ENCODE measurements at regions not wholly inside any gene's neighbourhood (a gene's known extent, or its start where the extent isn't known, plus 50 kb on each side); places are given as distances from the start of the nearest gene placed in this dataset.

- BruUV-seq (replicated peaks): no TSS peak
- no peak overlapping the region for H3K4me2 ChIP-seq
- POLR2A ChIA-PET (ENCODE audit: unreplicated experiment): no interaction called here
These were observed 633.9 kb upstream of the POT1 start for GRCh38 chr7:125563557-125563956.

GRCh38 chr7:125561006-125561405 is 631.4 kb upstream of the POT1 start:
- no peaks in the 10 kb centered on the region for H3K79me2 ChIP-seq (ENCODE audit: low read depth)
- ChIA-PET CTCF (no interaction called here), POLR2A (ENCODE audit: unreplicated experiment) (no interaction called here)
- H3K4me2 ChIP-seq: peak overlapping the region; percentile 44; the same call in 1 of the 2 replicates
- no peaks in the 10 kb centered on the region for H3F3A ChIP-seq (ENCODE audit: insufficient read depth, low read depth)
- H2AFZ ChIP-seq: peak overlapping the region; percentile 71
- no peaks in the 10 kb centered on the region for H4K20me1 ChIP-seq (ENCODE audit: insufficient read depth)
- TF ChIP-seq, protein P1, sequence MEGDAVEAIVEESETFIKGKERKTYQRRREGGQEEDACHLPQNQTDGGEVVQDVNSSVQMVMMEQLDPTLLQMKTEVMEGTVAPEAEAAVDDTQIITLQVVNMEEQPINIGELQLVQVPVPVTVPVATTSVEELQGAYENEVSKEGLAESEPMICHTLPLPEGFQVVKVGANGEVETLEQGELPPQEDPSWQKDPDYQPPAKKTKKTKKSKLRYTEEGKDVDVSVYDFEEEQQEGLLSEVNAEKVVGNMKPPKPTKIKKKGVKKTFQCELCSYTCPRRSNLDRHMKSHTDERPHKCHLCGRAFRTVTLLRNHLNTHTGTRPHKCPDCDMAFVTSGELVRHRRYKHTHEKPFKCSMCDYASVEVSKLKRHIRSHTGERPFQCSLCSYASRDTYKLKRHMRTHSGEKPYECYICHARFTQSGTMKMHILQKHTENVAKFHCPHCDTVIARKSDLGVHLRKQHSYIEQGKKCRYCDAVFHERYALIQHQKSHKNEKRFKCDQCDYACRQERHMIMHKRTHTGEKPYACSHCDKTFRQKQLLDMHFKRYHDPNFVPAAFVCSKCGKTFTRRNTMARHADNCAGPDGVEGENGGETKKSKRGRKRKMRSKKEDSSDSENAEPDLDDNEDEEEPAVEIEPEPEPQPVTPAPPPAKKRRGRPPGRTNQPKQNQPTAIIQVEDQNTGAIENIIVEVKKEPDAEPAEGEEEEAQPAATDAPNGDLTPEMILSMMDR (conservative IDR thresholded peaks at IDR 0.05): no peak
- TF ChIP-seq EZH2 (IDR thresholded peaks at IDR 0.05; ENCODE audit: low read depth): no peak
- no peaks in the 10 kb centered on the region for H3K9me3 ChIP-seq (ENCODE audit: insufficient read depth, low read depth)
- intact Hi-C loops (cut with micrococcal nuclease; ENCODE audit: unreplicated experiment): no loop called here
- no peaks in the 10 kb centered on the region for H3K9me2 ChIP-seq (ENCODE audit: insufficient read depth)
- no TSS peak for BruUV-seq (replicated peaks)
- no peaks in the 10 kb centered on the region for H3K4me1 ChIP-seq (replicated peaks; ENCODE audit: insufficient read depth)
- DNase-seq: no peak
- no peaks in the 10 kb centered on the region for H3K27me3 ChIP-seq (ENCODE audit: insufficient read depth, low read depth)
- no peak overlapping the region for H3K4me3 ChIP-seq
- H3K36me3 ChIP-seq (ENCODE audit: low read depth): no peaks in the 10 kb centered on the region
- no peak overlapping the region for H3K27ac ChIP-seq

More at GRCh38 chr7:125563557-125563956, 633.9 kb upstream of the POT1 start:
- intact Hi-C loops (cut with micrococcal nuclease; ENCODE audit: unreplicated experiment): no loop called here
- Histone ChIP-seq H2AFZ (no peak overlapping the region; the same call in 1 of the 2 replicates), H3K36me3 (ENCODE audit: low read depth) (no peaks in the 10 kb centered on the region), H3K27ac (no peak overlapping the region), H3F3A (ENCODE audit: insufficient read depth, low read depth) (no peaks in the 10 kb centered on the region), H3K27me3 (ENCODE audit: insufficient read depth, low read depth) (no peaks in the 10 kb centered on the region), H3K79me2 (ENCODE audit: low read depth) (no peaks in the 10 kb centered on the region), H3K4me1 (replicated peaks; ENCODE audit: insufficient read depth) (no peaks in the 10 kb centered on the region), H3K9me2 (ENCODE audit: insufficient read depth) (no peaks in the 10 kb centered on the region), H4K20me1 (ENCODE audit: insufficient read depth) (no peaks in the 10 kb centered on the region), H3K9me3 (ENCODE audit: insufficient read depth, low read depth) (no peaks in the 10 kb centered on the region), H3K4me3 (no peak overlapping the region)
- TF ChIP-seq EZH2 (IDR thresholded peaks at IDR 0.05; ENCODE audit: low read depth): no peak
- TF ChIP-seq, protein P1 (conservative IDR thresholded peaks at IDR 0.05): no peak
- CTCF ChIA-PET: no interaction called here
- DNase-seq: no peak

GRCh38 chr7:125559921-125560320 is 630.3 kb upstream of the POT1 start:
- Histone ChIP-seq H3K4me1 (replicated peaks; ENCODE audit: insufficient read depth) (no peaks in the 10 kb centered on the region), H3K27me3 (ENCODE audit: insufficient read depth, low read depth) (no peaks in the 10 kb centered on the region), H4K20me1 (ENCODE audit: insufficient read depth) (no peaks in the 10 kb centered on the region), H3K27ac (no peak overlapping the region), H3K9me3 (ENCODE audit: insufficient read depth, low read depth) (no peaks in the 10 kb centered on the region), H2AFZ (no peak overlapping the region), H3K9me2 (ENCODE audit: insufficient read depth) (no peaks in the 10 kb centered on the region), H3K79me2 (ENCODE audit: low read depth) (no peaks in the 10 kb centered on the region), H3K4me2 (no peak overlapping the region), H3F3A (ENCODE audit: insufficient read depth, low read depth) (no peaks in the 10 kb centered on the region), H3K36me3 (ENCODE audit: low read depth) (no peaks in the 10 kb centered on the region), H3K4me3 (no peak overlapping the region)
- intact Hi-C loops (cut with micrococcal nuclease; ENCODE audit: unreplicated experiment): no loop called here
- POLR2A ChIA-PET (ENCODE audit: unreplicated experiment): no interaction called here
- TF ChIP-seq EZH2 (IDR thresholded peaks at IDR 0.05; ENCODE audit: low read depth): no peak
- TF ChIP-seq, protein P1 (conservative IDR thresholded peaks at IDR 0.05): no peak
- DNase-seq: no peak
- CTCF ChIA-PET: no interaction called here
- BruUV-seq (replicated peaks): no TSS peak
